Left colon (tissue), 2 donors: ENCODE measurements at regions not wholly inside any gene's neighbourhood (a gene's known extent, or its start where the extent isn't known, plus 50 kb on each side); places are given as distances from the start of the nearest gene placed in this dataset.
"Not testable (repeated sequence)": the region's sequence is repeated elsewhere in the genome, so short reads cannot be mapped to it uniquely, and the experiment has no call there.

Experiments used
- ATAC-seq: fragments of 200-7000 bp; cut with Tn5 transposase; one replicate; pipeline ENCODE4 v1.9.1; 2020; ENCODE audit warnings: mild to moderate bottlenecking, moderate library complexity
- DNase-seq, 2 donors: peaks; one replicate each; pipeline ENCODE4 v3.0.0-alpha.2; 2020
- intact Hi-C, 2 donors: fragments of 100-400 bp; cut with DNase I in 1 of 2; cut with micrococcal nuclease in 1 of 2; formaldehyde crosslinking; loops; one replicate each; pipeline versions ENCODE4 v1.11.2 to v1.14.0; 2022; cut with DNase I, micrococcal nuclease
- donor health status: DM: no; HTN: no; CAD: no.
- donor health status: DM: yes; HTN: yes; CAD: no.

DNA sequence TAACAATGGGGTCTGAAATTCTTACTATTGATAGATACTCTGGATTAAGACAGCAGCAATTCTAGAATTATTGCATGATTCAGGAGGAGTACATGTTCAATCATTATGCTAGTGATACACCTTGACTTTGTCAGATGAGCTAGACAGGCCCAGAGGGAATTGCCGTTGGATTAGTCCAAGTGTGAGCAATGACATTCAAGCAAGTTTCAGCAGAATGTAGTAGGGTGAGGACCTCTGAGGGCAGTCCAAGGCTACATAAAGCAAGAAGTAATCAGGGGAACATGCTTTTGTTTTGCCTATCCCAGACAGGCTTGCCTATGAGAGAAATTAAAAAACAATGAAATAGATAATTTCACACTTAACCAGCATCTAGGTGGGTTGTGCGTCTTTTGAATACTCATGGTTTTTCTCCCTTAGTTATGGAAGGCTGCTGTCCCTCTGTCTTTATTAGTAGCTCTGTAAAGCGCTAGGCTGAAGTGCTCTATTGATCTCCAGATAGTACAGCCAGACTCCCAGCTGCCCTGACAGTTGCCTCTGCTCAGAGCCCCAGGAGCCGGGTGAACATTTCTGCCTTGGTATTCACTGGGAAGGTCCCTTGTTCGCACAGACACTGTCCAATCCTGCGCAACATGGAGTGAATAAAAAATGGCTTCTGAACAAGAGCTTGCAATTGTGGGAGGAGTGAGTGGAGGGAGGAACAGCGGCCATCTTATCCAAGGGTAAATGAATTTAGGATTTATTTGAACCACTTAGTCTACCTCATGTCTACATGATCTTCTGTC is 316.6 kb upstream of the ONECUT1 start:
- no peak for DNase-seq
- ATAC-seq, result no peak
- intact Hi-C loops, result no loop called here

DNA sequence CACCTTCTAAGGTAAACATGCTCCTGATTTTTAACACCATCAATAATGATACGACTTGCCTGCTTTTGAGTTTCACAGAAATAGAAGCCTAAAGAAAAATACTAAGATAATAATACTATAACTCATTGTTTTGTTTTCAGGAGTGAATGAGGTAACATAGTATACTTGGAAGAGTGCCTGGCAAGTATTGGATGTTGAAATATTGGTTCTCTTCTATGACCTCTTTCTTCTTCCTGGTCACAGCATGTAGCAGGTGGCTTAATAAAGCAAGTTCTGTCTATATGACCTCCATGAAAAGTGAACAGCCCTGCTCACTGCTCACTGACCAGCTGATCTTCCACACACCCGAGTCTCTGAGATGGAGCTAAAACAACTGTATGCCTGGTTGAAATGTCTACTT is 312.3 kb upstream of the ONECUT1 start:
- DNase-seq (no peak), ATAC-seq (no peak)

DNA sequence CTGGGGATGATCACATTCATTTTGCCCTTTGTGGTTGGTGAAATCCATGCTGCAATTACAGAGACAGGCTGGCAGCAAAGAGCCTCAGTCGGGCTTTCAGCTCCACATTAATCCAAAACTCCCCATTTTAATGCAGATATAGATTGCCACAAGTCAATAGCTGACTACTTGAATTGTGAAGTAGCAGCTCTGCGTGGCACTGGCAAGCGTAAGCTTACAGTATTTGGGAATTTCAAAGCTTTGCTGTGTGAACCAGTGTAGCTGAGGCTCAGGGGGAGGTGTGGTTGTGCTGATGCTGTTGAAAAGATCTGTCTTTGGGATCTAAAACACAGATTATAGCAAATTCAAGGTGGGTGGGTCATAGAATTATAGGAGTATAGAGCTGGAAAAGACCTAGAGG is 290.3 kb upstream of the ONECUT1 start:
- DNase-seq (no peak), ATAC-seq (no peak)
- intact Hi-C loops, result no loop called here

More for the DNA sequence above, 312.3 kb upstream of the ONECUT1 start:
- intact Hi-C loops, result no loop called here

DNA sequence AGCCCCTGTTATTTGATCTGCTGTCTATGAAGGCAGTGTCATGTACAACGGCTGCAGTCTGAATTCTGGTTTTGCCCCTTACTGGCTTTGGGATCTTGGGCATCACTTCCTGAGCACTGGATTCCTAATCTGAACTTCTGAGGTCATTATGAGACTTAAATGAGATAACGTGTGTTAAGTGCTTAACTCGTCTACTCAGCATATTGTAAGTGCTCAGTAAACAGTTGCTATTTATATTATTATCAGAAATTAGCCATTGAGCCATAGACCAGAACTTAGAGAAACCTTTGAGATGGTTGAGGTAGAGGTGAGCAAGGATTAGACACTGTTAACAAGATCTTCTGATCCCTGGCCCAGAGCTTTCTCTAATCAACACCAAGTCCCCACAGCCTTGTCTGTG is 284.1 kb upstream of the ONECUT1 start:
- ATAC-seq, result no peak
- no peak for DNase-seq
- intact Hi-C loops, result no loop called here

DNA sequence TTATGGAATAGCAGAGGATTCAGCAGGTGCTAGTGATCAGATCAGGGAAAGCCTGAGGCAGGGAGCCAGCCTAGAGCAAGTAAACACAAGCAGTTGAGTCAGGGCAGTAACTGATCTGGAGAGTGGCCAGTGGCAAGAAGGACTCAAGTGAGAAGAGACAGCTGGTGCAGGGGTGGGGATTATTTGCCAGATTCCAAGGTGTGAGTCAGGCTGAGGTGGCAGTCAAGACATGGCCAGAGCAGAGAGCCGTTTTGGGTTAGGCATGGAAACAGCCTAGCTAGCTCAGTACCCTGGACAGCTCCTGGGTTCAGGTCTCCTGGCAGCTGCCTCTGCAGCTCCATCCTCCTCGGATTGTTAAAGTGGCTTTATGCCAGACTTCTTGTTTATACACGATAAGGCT is 281.9 kb upstream of the ONECUT1 start:
- peak; percentile 95 for ATAC-seq
- intact Hi-C loops, result no loop called here
- peak; percentile 51 to 70 for DNase-seq

DNA sequence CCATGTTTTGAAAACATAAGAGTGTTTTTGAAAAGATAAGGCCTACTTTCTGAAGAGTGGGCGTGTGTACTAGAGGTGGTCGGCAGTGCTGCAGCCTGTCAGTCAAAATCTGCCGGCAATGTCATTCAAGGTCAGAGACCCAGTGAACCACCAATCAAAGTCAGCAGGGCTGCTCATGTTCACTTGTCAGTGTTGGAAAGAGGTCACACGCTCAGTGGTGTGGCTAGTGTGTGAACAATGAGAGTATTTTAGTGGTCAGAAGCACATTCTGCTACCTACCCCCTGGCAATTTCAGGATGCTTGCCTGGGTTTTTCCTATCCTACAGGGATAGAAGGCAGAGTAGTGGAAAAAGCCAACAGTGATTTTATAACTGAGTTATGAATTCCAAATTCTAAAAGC is 278.5 kb upstream of the ONECUT1 start:
- no peak for DNase-seq
- intact Hi-C loops, result no loop called here
- ATAC-seq, result no peak

DNA sequence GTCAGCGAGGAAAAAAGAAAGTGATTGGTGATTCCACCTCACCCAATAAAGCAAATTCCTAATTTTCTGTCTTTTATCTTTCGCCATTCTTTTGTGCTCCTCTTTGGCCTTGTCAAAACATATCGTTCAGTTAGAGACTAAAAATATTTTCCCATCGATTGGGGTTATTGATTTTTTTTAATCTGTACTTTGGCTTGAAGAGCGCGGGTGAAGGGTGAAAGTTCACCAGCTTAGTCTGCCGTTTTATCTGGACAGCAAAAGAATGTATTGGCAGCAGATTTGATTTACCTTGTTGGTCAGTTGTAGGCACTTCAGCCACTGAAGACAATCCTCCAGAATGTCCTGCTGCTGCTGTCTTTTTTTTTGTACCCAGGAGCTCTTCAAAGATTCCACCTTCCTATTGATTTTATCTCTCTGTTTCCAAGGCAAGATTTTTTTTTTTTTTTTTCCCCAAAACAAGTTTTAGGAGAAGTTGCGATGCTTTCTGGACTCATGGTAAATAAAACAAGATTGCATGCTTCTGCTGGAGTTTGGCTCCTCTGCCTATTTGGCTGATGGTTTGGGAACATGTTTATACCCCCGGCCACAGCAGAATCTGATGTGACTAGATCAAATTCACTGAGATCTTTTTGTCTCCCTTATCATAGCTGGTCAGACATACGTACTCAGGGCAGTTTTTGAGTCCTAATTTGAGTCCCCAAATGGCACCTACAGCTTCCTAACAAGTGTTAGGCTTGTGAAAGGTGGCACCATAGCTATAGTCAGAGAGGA is 269.3 kb upstream of the ONECUT1 start:
- DNase-seq (no peak), ATAC-seq (no peak)
- intact Hi-C loops, result no loop called here

DNA sequence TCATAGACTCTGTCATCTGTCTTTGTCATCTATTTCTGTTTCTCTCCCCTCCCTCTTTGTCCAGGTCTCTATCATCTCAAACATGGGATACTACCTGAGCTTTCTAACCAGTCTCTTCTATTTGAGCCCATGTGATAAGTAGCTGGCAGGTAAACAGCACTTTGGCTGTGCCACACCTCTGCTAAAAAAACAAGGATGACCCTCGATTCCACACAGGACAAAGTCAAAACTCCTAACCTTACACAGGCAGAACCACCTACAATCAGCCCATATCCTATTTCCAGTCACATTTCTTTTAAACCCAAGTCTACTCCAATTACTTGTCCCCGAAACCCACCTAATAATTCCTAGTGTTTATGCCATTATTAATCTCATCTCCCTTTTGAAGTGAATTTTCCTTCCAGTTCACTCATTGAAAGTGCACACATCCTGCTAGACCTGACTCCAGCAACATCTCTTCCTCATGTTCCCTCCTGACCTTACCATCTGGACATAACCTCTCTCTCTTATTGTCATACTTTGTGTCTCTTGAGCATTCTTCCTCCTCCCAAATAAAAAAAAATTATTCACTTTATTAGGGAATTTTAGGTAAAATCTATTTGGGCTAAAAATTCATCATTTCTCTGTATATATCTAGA is 256.1 kb upstream of the ONECUT1 start:
- intact Hi-C loops, result no loop called here
- ATAC-seq (no peak), DNase-seq (no peak)

DNA sequence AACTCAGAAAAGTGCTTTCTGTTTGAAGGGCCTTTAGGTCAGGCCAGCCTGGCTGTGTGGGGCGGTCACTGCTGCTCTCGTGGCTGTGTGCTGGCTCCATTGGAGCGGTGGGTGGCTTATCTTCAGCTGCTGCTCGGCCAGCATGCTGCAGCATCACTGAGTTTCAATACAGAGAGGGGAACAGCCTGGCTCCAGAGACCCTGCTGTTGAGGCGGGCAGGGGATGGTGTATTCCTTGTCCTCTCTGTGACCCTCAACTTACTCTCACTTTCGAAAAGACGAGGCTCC is 248.5 kb upstream of the ONECUT1 start:
- DNase-seq (no peak), ATAC-seq (no peak)
- intact Hi-C loops, result no loop called here

DNA sequence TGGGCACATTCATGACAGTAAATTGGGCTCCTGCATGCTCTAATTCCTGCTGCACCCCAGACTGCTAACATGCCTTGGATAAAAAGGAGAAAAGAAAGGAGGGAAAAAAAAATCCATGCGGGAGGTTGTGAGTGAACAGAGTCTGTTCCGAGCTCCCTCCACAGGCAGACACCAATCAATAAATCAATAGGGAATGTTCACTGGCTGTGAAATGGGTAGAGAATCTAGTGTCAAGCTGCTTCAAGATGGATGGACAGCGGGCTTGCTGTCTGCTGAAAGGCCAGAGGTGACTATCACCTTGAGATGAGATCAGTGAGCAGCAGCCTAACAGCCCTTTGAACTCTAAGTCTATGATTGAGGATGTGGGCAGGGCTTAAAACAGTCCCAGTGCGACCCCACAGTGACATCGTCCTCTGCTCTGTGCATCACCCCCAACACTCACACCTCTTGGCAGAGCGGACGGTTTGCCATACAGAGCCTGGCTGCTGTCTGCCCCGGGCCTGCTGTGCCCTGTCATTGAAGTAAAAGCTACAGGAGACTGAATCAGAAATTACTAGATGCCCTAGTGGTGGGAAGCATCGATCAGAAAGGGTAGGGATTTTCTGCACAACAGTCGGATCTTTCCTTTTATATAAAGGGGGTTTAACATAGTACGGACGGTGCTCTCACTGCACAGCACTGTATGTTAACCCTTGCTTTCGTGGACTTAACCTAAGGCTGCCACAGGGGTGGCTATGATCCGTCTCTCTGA is 247.9 kb upstream of the ONECUT1 start:
- intact Hi-C loops, result no loop called here
- no peak for DNase-seq
- no peak for ATAC-seq

DNA sequence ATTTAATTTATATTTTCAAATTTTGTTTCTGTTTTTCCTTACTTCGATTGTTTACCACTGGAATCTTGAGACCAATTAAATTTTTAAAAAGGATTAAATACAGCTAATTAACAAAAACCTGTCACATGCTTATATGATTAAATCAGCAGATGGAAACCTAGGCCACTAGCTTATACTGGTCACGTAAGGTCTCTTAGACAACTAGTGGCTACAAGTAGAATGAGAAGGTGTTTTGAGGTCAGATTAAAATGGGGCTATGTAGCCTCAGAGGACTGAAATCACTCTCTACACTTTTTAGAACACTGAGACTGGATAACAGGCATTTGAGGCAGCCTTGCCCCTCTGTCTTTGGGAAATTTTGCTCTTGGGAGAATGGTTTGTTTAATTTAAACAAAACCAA is 246.5 kb upstream of the ONECUT1 start:
- ATAC-seq (no peak), DNase-seq (no peak)
- intact Hi-C loops, result no loop called here

DNA sequence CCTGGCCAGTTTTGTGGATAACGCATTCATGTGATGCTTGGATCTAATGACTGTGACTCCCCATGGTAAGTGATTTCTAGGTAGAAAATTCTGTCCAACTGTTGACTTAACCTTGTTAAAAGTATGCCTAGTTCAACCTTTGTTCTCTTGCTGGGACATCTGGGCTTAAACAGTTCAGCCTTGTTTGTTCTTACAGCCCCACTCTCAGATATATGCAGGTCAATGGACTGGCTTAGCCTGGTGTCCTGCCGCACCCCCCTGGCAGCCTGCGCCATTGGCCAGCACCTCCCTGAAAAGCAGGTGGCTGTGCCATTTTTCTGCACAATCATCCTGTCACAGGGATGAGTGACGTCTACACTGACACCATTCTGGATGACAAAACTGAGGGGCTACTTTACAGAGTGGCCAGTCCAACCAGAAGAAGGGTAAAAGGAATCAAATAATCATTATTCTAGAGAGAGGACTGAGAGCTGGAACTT is 244.7 kb upstream of the ONECUT1 start:
- no peak for DNase-seq
- no peak for ATAC-seq
- intact Hi-C loops, result no loop called here

DNA sequence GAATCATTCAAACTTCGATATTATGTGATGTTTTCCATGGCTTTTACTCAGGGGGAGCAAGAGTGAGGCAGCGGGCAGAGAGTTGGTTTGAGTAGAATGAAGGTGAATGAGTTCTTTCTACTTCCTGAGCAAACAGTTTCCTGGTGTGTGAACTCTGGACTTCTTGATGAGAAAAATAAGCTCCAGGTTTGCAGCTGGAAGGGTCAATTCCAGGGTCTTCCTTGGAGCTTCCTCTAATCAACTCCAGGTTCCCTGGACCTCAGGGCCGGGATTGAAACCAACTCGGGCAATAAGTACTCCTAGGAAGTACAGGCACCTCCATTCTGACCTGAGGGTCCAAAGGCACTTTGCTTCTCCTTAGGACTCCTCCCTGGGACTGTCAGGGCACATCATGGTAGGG is 243.6 kb upstream of the ONECUT1 start:
- DNase-seq (no peak), ATAC-seq (no peak)
- intact Hi-C loops, result no loop called here

DNA sequence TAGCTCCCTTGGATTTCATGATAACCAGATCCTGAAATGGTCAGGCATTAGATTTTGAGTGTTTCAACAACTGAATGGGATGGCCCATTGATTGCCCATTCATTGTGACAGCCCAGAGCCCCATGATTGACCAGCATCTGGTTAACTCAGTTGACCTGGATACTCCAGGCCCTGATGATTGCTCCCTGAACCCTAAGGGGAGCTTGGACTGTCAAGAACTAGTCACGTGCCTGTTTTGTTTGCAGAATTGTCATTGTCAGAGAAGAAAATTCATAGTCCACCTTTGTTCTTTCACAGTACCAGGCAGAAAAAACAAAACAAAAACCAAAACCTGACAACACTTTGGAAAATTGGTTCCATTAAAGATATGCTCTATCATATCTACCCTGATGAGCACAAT is 241.3 kb upstream of the ONECUT1 start:
- ATAC-seq, result no peak
- no peak for DNase-seq
- intact Hi-C loops, result no loop called here

DNA sequence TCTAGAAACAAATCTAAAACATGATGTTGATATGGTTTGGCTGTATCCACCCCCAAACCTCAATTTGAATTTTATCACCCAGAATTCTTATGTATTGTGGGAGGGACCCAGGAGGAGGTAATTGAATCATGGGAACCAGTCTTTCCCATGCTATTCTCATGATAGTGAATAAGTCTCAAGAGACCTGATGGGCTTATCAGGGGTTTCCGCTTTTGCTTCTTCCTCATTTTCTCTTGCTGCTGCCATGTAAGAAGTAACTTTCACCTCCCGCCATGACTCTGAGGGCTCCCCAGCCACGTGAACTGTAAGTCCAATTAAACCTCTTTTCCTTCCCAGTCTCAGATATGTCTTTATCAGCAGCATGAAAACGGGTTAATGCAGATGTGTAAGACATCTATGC is 232.7 kb upstream of the ONECUT1 start:
- intact Hi-C loops, result no loop called here
- ATAC-seq (no peak), DNase-seq (no peak)

DNA sequence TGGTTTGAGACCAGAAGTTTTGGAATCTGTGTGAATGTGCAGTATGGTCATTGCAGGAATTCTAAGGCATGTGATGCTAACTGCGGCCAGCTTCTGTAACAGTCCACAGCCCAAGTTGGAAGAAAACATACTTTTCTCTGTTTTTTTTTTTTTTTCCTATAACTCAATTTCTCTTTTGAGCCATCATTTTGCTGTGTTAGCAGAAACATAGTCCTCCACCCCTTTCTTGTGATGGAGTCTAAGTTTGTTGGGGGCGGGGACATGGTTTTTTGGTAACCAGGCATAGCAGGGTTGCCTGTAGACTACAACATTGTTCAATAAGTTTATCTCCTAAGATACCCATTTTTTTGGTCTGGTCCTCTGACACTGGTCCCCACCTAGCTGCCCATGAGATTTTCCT is 223.2 kb upstream of the ONECUT1 start:
- intact Hi-C loops, result no loop called here
- no peak for DNase-seq
- no peak for ATAC-seq

DNA sequence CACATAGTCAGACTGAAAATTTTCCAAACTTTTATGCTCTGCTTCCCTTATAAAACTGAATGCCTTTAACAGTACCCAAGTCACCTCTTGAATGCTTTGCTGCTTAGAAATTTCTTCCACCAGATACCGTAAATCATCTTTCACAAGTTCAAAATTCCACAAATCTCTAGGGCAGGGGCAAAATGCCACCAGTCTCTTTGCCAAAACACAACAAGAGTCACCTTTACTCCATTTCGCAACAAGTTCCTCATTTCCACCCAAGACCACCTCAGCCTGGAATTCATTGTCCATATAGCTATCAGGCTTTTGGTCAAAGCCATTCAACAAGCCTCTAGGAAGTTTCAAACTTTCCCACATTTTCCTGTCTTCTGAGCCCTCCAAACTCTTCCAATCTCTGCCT is 221.6 kb upstream of the ONECUT1 start:
- intact Hi-C loops, DNase-seq, ATAC-seq: not testable (repeated sequence)

DNA sequence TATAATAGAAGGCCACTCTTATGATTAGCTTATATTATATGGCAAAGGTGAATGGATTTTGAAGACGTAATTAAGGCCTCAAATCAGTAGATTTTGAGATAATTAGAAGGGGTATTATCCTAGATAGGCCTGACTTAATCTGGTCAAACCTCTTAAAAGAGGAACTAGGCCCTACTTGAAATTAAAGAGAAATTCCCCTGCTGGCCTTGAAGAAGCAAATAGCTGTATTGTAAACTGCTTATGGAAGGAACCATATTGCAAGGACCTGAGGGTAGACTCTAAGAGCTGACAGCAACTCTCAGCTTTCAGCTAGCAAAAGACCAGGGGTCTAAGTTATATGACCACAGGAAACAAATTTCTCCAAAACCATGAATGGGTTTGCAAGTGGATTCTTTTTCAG is 219.0 kb upstream of the ONECUT1 start:
- no peak for ATAC-seq
- DNase-seq, result no peak
- intact Hi-C loops, result no loop called here

DNA sequence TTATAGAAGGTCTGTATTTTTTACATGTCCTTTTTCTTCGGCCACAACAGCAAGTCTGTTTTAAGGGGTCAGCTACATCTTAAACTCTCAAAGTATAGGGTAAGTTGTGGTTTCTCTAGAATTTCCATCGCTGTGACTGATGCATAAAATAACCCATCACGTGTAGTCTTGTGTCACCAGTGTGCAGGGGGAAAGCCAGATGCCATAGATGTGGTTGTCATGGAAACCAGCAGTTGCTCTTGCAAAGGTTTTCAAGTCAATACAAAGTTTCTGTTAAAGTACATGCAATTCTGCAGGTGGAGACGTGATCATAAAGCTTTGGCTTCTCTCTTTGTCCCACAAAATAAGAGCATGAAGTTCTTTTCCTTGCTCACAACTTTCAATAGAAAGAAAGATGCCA is 210.3 kb upstream of the ONECUT1 start:
- intact Hi-C loops, result no loop called here
- no peak for ATAC-seq
- DNase-seq, result no peak

DNA sequence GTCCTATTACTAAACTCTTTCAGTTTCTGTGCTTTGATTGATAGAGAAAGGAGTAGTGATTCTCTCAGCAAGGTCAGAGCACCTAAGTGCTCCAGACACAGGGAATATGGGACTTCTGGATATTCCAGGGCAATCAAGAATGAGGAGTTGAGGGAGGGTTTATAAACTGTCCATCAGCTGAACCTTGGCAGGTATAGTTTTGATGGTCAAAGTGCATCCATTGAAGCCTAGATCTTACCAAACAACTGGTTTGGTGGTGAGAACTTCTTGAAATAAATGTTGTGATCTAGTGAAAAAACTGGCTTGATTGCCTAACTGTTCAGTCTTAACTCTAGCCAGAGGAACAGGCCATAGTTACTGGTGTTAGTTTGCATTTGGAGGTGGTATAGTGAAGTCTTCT is 207.0 kb upstream of the ONECUT1 start:
- ATAC-seq (no peak), DNase-seq (no peak)
- intact Hi-C loops, result no loop called here
